RWPE2 (cell line): ENCODE measurements at regions not wholly inside any gene's neighbourhood (a gene's known extent, or its start where the extent isn't known, plus 50 kb on each side); places are given as distances from the start of the nearest gene placed in this dataset.

Source experiments
- ATAC-seq: fragments of 200-7000 bp; cut with Tn5 transposase; 3 replicates; pipeline ENCODE4 v1.9.1; 2021; ENCODE audit warnings: low read depth
- DNase-seq: peaks from one replicate; pipeline ENCODE4 v3.0.0-alpha.2; 2020; ENCODE audit warnings: low spot score
- H3K27ac ChIP-seq: fragments of 450-650 bp; 2 replicates; pipeline ENCODE4 v1.5.1; 2017; ENCODE audit warnings: mild to moderate bottlenecking; ENCODE audit not compliant: poor library complexity, severe bottlenecking
- H3K27me3 ChIP-seq: fragments of 250-450 bp; sonication (Bioruptor Pico); 2 replicates; pipeline ENCODE4 v1.5.1; 2021; ENCODE audit warnings: mild to moderate bottlenecking, moderate library complexity; ENCODE audit not compliant: insufficient read depth, poor library complexity, severe bottlenecking
- H3K36me3 ChIP-seq: fragments of 250-450 bp; sonication (Bioruptor Pico); 2 replicates; pipeline ENCODE4 v1.5.1; 2020; ENCODE audit warnings: low read depth, mild to moderate bottlenecking, moderate library complexity
- H3K4me1 ChIP-seq: fragments of 250-450 bp; sonication (Bioruptor Pico); 2 replicates; pipeline ENCODE4 v1.5.1; 2021; ENCODE audit warnings: mild to moderate bottlenecking, moderate library complexity; ENCODE audit not compliant: insufficient read depth, poor library complexity, severe bottlenecking
- H3K4me3 ChIP-seq: fragments of 250-450 bp; sonication (Bioruptor Pico); 2 replicates; pipeline ENCODE4 v1.5.1; 2021; ENCODE audit warnings: mild to moderate bottlenecking, moderate library complexity; ENCODE audit not compliant: severe bottlenecking
- H3K9me3 ChIP-seq: fragments of 250-450 bp; sonication (Bioruptor Pico); 2 replicates; pipeline ENCODE4 v1.5.1; 2021; ENCODE audit warnings: mild to moderate bottlenecking, moderate library complexity; ENCODE audit not compliant: severe bottlenecking
- TF ChIP-seq, protein P1 (sequence below): fragments of 450-650 bp; IDR thresholded peaks from one replicate; pipeline ENCODE4 v1.5.1; 2017; ENCODE audit warnings: mild to moderate bottlenecking, moderate library complexity; ENCODE audit not compliant: poor library complexity, severe bottlenecking

DNA sequence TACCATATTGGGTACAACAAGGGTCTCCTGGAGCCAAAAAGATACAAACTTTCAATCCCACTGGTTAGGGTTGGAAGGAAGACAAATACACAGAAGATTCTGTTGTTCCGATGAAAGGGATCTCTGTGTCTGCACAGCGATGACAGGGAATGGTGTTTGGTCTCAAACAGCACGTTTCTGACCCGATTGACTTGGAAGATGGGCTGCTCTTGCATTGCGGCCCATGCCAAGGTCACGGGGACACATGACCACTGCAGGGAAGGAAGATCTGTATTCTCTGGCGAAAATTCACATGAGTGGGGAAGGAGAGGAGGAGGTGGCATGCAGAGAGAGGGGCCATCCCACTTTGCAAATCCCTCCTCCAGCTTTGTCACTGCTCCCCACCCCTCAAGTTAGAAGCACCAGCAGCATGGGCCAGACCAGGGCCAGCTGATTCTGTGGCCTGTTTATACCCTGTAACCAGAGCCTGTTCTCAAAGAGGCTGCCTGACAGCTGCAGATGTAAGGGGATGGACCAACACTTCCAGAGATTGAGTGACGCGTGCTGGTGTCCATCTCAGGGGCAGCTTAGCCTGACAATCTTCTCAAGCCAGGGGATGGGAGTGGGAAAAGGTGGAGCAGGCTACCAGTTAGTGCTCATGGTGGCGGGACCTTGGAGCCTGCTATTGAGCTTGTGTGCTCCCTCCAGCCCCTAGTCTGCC lies 57.2 kb downstream of the TNP1 start:
- H3K27ac ChIP-seq: no peak overlapping the region
- no peaks in the 10 kb centered on the region for H3K9me3 ChIP-seq
- no peak for DNase-seq
- H3K27me3 ChIP-seq: no peaks in the 10 kb centered on the region
- no peak overlapping the region for H3K4me3 ChIP-seq
- no peaks in the 10 kb centered on the region for H3K36me3 ChIP-seq
- no peak for ATAC-seq
- TF ChIP-seq, protein P1, sequence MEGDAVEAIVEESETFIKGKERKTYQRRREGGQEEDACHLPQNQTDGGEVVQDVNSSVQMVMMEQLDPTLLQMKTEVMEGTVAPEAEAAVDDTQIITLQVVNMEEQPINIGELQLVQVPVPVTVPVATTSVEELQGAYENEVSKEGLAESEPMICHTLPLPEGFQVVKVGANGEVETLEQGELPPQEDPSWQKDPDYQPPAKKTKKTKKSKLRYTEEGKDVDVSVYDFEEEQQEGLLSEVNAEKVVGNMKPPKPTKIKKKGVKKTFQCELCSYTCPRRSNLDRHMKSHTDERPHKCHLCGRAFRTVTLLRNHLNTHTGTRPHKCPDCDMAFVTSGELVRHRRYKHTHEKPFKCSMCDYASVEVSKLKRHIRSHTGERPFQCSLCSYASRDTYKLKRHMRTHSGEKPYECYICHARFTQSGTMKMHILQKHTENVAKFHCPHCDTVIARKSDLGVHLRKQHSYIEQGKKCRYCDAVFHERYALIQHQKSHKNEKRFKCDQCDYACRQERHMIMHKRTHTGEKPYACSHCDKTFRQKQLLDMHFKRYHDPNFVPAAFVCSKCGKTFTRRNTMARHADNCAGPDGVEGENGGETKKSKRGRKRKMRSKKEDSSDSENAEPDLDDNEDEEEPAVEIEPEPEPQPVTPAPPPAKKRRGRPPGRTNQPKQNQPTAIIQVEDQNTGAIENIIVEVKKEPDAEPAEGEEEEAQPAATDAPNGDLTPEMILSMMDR: no peak
- H3K4me1 ChIP-seq: no peaks in the 10 kb centered on the region

DNA sequence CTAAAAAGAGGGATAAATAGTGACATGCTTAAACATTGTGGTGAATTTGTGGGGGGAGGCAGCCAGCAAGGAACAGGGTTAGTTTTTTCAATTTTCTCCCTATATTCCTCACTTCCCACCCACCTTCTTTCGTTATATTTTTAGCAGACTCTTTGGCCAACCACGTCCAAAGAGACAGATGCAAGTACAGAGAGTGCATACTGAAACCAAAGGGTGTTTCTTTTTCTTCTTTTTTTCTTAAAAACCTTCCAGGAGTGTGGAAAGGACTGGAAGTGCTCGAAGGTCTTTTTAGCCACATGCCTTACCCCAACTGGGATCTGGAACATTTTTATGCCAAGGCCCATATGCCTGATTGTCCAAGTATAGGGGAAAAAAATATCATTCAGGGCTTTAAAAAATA lies 59.0 kb downstream of the TNP1 start:
- Histone ChIP-seq H3K4me1 (no peaks in the 10 kb centered on the region), H3K9me3 (no peaks in the 10 kb centered on the region), H3K4me3 (no peak overlapping the region), H3K27ac (no peak overlapping the region), H3K27me3 (no peaks in the 10 kb centered on the region), H3K36me3 (no peaks in the 10 kb centered on the region)
- ATAC-seq (no peak), DNase-seq (no peak)
- TF ChIP-seq, protein P1: no peak

DNA sequence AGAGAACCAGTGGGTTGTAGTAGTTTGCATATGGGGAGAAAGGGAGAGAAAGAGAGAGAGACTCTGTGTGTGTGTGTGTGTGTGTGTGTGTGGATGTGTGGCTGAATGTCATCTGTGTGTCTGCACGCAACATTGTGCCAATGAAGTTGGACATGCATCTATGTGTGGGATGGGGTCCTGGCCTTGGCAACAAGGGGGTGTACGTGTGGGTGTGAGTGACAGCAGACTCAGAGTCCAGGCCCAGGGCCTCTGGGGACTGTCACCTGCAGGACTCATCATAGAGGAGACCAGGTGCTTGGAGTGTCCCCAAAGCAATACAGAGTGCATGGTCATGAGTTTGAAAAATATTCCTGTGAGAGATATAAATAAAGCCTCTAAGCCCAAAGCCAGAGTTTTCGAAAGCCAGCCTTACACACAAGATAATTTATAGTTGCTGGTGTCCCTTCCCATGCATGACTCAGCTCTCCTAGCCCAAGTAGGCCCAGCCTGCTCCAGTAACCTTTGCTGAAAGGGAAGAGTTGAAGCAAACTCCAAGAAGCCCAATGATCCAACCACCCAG lies 59.9 kb downstream of the TNP1 start:
- H3K27ac ChIP-seq: no peak overlapping the region
- ATAC-seq (no peak), DNase-seq (no peak)
- H3K9me3 ChIP-seq: no peaks in the 10 kb centered on the region
- no peak overlapping the region for H3K4me3 ChIP-seq
- H3K36me3 ChIP-seq: no peaks in the 10 kb centered on the region
- TF ChIP-seq, protein P1: no peak
- H3K27me3 ChIP-seq: no peaks in the 10 kb centered on the region
- H3K4me1 ChIP-seq: no peaks in the 10 kb centered on the region

DNA sequence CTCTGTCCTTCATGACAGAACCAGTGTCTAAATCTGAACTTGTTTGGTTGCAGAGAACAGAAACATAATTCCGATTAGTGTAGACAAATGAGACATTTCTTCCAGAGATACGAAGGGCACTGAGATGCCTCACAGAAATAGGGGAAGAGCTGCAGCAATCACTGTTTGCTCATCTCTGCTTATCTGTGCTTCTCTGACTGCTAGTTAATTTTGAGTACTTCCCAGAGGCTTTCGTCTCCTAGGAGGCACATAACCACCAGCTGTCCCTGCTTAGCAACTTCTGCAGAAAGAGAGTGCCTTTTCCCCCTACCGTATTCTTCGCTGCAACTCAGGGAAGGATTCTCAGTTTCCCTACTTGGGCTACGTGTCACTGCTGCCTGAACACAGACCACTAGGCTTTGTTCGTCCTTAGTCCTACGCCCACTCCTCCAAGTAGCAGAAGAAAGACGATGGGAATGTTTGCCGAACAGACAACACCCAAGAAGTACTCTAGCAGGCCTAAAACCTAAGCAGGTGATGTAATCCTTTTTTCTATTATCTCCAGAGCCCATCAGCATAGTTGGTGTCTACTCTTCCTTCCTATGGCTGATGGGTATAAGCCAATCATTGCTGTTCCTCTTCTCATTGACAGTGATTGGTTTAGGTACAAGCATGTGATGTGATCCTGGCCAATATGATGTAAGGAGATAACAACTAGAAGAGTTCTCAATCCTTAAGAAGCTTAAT lies 63.6 kb downstream of the TNP1 start:
- Histone ChIP-seq H3K4me3 (no peak overlapping the region), H3K27me3 (no peaks in the 10 kb centered on the region), H3K4me1 (peaks cover 4% of the 10 kb centered on the region), H3K9me3 (no peaks in the 10 kb centered on the region), H3K27ac (no peak overlapping the region), H3K36me3 (no peaks in the 10 kb centered on the region)
- TF ChIP-seq, protein P1: no peak
- DNase-seq (no peak), ATAC-seq (no peak)

DNA sequence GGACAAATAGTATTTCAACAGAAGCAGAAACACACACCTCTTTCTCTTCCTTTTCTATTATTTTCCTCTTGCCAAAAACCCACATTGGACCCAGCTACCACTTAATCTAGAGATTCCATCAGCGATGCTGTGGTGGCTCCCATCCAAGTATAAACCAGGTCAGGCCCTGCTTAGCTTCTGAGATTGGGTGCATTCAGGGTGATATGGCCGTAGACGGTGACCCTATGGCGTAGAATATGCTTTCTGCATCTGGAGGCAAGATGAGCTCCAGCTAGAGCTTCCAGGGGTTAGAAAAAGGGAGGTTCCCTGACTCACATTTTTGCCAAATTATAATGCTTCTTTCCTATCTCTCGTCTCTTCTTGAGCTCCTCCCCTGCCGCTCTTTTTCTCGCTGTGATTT lies 66.5 kb downstream of the TNP1 start:
- TF ChIP-seq, protein P1: no peak
- no peak for ATAC-seq
- Histone ChIP-seq H3K9me3 (no peaks in the 10 kb centered on the region), H3K4me3 (no peak overlapping the region), H3K27me3 (no peaks in the 10 kb centered on the region), H3K4me1 (peaks cover 4% of the 10 kb centered on the region), H3K27ac (no peak overlapping the region), H3K36me3 (no peaks in the 10 kb centered on the region)
- no peak for DNase-seq
